IPS-18c (cell line): ENCODE measurements at regions not wholly inside any gene's neighbourhood (a gene's known extent, or its start where the extent isn't known, plus 50 kb on each side); places are given as distances from the start of the nearest gene placed in this dataset.

Experiments used
- H3K4me3 ChIP-seq: 2 replicates; pipeline ENCODE4 v1.7.0; 2013; ENCODE audit warnings: low read depth, mild to moderate bottlenecking, low read length, moderate library complexity; ENCODE audit not compliant: insufficient read depth
- H3K9me3 ChIP-seq: one replicate; pipeline ENCODE4 v1.6.1; 2013; ENCODE audit warnings: mild to moderate bottlenecking, low read length, moderate library complexity; ENCODE audit not compliant: control insufficient read depth, insufficient read depth

DNA sequence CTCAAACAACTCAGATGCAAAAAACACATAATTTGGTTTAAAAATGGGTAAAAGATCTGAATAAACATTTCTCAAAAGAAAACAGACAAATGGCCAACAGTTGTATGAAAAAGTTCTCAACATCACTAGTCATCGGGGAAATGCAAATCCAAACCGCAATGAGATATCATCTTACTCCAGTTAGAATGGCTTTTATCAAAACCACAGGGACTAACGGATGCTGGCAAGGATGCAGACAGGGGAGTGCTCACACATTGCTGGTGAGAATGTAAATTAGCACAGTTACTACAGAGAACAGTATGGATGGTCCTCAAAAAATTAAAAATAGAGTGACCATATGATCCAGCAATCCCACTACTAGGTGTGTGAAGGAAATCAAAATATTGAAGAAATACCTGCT is 589.1 kb upstream of the ADAMTS16 start:
- Histone ChIP-seq H3K4me3 (no peak overlapping the region), H3K9me3 (peaks cover 3% of the 10 kb centered on the region)

- Histone ChIP-seq H3K4me3 (no peak overlapping the region), H3K9me3 (peaks cover 3% of the 10 kb centered on the region)
These were observed 587.0 kb upstream of the ADAMTS16 start for GRCh38 chr5:4553130-4553529.

- peaks cover 3% of the 10 kb centered on the region for H3K9me3 ChIP-seq
- H3K4me3 ChIP-seq, result no peak overlapping the region
These were observed 586.2 kb upstream of the ADAMTS16 start for GRCh38 chr5:4553978-4554377.

DNA sequence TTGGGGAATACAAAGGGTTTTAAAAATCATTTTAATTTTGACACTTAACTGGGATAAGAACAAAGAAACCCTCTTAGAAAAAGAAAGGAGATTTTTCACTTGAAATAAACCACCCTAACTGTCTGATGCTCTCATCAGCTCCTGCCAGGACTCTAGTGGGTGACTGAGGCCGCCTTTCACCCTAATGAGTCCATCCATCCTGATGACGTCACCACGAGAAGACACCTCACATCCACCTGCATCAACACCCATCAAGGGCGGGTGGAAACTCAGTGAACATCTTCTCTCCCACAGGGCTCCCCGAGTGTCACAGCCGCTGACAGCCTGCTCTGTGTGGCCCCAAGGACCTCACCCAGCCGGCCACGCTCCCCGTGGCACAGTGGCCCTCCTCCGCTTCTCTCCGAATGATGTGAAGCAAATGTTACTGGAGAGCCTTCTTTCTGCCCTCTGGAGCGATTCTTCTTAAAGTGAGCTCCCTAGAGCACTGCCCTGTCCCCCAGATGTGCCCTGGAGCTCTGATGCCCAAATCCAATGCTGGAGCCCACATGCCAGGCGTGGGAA is 584.3 kb upstream of the ADAMTS16 start:
- H3K9me3 ChIP-seq, result no peaks in the 10 kb centered on the region
- H3K4me3 ChIP-seq, result no peak overlapping the region

DNA sequence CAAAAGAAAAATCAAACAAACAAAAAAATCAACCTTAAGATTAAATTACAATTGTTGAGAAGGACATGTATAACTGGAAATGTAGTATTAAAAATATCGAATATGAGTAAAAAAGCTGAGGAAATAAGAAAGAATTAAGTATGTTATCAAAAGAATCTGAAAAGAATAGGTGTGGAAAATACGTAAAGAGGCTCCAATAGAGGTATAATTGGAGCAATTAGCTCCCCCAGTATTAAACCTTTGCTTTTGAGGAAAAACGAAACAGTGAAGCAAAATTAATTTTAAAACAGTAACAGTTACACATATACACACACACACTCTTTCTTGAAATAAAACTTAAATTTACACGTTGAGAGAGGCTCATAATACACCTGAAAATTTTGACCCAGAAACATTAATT is 578.7 kb upstream of the ADAMTS16 start:
- Histone ChIP-seq H3K4me3 (no peak overlapping the region), H3K9me3 (no peaks in the 10 kb centered on the region)

DNA sequence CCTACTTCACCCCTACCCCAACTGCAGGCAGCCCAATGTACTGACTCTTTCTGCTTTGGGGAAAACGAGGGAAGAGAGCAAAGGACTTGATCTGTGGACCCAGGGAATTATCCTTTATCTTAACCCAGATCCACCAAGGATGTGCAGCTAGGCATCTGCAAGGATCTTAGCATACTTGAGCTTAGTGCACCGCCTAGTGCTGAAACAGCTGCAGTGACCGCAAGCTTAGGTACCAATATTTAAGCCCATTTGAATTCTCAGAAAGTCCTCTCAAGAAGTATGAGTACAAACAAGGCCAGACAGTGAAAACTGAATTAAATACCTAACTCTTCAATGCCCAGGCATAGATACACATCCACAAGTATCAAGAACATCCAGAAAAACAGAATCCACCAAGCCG is 576.7 kb upstream of the ADAMTS16 start:
- no peak overlapping the region for H3K4me3 ChIP-seq
- H3K9me3 ChIP-seq, result no peaks in the 10 kb centered on the region

DNA sequence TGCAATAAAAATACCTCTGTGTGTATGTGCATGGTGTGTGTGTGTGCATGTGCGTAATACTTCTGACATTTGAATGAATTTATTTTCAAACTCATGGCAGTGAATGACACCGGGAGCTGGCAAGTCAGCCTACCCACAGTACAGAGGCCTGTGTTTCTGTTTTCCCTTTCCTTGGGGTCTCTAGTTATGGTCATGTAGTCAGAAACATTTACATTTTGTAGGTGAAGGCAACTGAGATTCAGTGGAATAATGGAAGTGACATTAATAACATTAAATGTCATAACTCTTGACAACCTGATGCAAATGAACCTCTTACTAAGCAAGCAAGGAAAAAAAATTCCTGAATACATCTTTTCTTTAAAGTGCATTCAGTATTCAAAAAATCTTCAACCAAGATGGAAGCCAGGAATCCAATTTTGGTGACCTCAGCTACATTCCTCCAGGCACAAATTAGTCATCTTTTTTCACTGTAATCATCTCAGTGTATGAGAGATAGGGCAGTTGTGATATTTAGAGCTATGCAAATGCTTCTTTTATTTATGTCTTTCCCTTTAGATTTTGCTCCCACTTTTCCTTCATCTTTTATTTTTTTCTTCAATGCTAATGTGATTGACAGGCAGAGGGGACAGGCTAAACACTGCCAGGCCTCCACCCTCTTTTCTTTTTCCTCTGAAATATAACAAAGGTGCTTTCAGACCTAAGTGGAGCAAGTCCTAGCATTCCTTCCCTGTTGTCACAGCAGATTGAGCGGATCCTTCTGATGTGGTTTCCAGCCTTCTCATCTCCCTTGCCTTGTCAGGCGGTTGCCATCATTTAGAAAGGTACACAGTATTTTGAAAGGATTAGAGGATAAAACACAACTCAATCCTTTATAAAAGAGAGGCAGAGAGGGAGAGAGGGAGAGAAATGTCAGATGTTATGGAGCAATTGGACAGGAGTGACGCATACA is 569.8 kb upstream of the ADAMTS16 start:
- Histone ChIP-seq H3K4me3 (no peak overlapping the region), H3K9me3 (no peaks in the 10 kb centered on the region)

GRCh38 chr5:4571248-4571948 is 568.7 kb upstream of the ADAMTS16 start:
- Histone ChIP-seq H3K4me3 (no peak overlapping the region), H3K9me3 (no peaks in the 10 kb centered on the region)

DNA sequence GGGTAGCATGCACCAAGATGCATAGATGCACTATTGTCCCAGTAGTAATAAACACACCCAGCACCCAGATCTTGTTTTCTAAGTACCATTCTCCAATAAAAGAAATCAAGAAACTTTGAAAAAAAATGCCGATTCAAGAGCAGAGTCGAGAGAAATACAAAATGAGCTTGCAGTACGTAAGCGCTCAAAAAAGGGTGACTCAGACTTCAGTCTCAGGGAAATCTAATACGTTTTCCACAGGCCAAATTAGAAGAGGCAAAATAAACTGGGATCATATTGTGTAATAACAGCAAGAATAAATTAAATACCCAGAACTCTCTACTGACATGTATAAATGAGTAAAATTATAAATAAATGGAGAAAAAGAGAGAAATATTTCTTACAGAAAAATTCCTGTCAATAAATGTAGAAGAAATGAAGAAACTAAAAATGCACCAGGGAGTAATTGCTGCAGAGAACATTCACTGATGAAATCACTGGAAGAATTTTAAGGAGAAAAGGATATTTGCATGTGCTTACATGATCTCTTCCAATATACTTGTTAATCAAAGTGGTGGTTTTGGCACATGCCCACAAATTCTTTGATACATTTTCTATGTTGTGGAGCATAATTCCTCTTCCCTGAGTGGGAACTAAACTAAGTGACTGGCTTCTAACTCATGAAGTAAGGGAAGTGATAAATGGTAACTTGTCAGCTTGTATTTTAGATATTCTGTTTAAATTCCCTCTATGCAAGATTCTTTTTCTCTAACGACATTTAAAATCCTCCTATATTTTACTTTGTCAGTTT is 567.6 kb upstream of the ADAMTS16 start:
- H3K9me3 ChIP-seq, result no peaks in the 10 kb centered on the region
- H3K4me3 ChIP-seq, result no peak overlapping the region

GRCh38 chr5:4575608-4576007 is 564.5 kb upstream of the ADAMTS16 start:
- H3K4me3 ChIP-seq, result no peak overlapping the region
- peaks cover 4% of the 10 kb centered on the region for H3K9me3 ChIP-seq

- H3K4me3 ChIP-seq, result no peak overlapping the region
- H3K9me3 ChIP-seq, result peaks cover 4% of the 10 kb centered on the region
These were observed 563.9 kb upstream of the ADAMTS16 start for GRCh38 chr5:4576161-4576748.

DNA sequence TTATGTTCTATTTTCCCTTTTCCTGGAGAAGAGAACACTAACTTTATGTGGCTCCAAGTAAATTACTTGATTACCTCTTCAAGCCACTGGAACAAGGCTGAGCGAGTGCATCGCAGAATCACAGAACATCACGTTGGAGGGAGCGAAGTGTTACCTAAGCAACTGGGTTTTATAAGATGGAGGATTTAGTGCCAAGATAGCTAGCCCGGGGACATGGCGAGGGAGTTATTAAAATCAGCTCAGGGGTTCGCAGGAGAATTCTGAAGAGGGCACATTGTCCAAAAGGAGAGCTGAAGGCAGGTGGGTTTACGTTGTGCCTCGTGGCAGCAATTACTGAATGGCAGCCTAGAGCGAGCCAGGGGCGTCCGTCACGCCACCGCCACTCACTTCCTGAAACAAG is 563.2 kb upstream of the ADAMTS16 start:
- H3K4me3 ChIP-seq, result no peak overlapping the region
- peaks cover 4% of the 10 kb centered on the region for H3K9me3 ChIP-seq

DNA sequence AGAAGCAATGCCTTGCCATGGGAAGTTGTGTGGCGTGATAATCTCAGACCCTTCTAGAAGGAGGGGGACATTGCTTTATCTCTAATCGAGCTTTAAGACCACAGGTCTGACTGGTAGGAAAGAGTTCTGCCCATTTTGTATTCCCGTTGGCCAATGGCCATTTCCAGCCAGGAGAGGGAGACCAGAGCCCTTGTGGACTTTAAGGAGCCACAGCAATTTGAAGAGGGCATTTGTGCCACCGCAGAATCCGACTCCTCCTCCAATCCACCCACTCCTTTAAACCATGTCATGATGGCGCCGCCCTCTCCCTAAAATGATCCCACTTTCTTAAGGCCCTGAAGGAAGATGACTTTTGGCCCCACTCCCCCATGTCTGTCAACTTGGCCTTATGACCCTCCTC is 560.5 kb upstream of the ADAMTS16 start:
- peaks cover 4% of the 10 kb centered on the region for H3K9me3 ChIP-seq
- H3K4me3 ChIP-seq, result no peak overlapping the region

DNA sequence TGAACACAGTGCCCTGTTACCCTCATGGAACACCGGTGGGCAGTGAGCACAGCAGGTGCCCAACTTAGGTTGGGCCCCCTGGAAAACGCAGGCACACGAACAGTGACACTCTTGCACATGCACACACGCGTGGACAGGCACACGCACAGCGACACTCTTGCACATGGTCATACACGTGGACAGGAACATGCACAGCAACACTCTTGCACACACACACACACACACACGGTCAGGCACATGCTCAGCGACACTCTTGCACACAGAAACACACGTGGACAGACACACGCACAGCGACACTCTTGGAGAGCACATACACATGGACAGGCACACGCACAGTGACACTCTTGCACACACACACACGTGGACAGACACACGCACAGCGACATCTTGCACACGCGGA is 559.4 kb upstream of the ADAMTS16 start:
- Histone ChIP-seq H3K9me3 (peaks cover 4% of the 10 kb centered on the region), H3K4me3 (no peak overlapping the region)

DNA sequence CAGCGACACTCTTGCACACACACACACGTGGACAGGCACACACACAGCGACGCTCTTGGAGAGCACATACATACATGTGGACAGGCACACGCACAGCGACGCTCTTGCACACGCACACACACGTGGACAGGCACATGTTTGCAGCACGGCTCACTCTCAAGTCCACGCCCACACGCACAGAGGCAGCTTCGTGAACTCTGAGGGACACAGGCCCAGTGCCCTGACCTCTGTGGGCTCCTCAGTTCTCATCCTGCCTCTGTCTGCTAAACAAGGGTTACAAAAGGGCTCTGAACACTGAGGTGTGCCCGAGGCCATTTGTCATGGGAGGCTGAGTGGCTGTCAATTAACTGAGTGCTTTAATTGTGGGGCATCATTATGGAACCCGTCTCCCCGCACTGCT is 558.8 kb upstream of the ADAMTS16 start:
- H3K9me3 ChIP-seq, result peaks cover 4% of the 10 kb centered on the region
- no peak overlapping the region for H3K4me3 ChIP-seq

- H3K4me3 ChIP-seq, result no peak overlapping the region
These were observed 555.1 kb upstream of the ADAMTS16 start for GRCh38 chr5:4584982-4585381.

GRCh38 chr5:4613440-4613839 is 526.7 kb upstream of the ADAMTS16 start:
- H3K9me3 ChIP-seq, result peaks cover 4% of the 10 kb centered on the region
- no peak overlapping the region for H3K4me3 ChIP-seq

More at GRCh38 chr5:4584982-4585381, 555.1 kb upstream of the ADAMTS16 start:
- peaks cover 2% of the 10 kb centered on the region for H3K9me3 ChIP-seq
